ENCODE measurements at regions not wholly inside any gene's neighbourhood (a gene's known extent, or its start where the extent isn't known, plus 50 kb on each side); places are given as distances from the start of the nearest gene placed in this dataset.

- intact Hi-C loops (cut with micrococcal nuclease) = no loop called here
- Histone ChIP-seq H3K27ac (replicated peaks) (no peak overlapping the region), H3K27me3 (ENCODE audit: low read depth) (no peaks in the 10 kb centered on the region), H3K9me3 (replicated peaks) (no peaks in the 10 kb centered on the region), H3K4me1 (no peaks in the 10 kb centered on the region), H3K36me3 (no peaks in the 10 kb centered on the region), H3K4me3 (no peak overlapping the region)
- DNase-seq = no peak
- TF ChIP-seq, protein P1, sequence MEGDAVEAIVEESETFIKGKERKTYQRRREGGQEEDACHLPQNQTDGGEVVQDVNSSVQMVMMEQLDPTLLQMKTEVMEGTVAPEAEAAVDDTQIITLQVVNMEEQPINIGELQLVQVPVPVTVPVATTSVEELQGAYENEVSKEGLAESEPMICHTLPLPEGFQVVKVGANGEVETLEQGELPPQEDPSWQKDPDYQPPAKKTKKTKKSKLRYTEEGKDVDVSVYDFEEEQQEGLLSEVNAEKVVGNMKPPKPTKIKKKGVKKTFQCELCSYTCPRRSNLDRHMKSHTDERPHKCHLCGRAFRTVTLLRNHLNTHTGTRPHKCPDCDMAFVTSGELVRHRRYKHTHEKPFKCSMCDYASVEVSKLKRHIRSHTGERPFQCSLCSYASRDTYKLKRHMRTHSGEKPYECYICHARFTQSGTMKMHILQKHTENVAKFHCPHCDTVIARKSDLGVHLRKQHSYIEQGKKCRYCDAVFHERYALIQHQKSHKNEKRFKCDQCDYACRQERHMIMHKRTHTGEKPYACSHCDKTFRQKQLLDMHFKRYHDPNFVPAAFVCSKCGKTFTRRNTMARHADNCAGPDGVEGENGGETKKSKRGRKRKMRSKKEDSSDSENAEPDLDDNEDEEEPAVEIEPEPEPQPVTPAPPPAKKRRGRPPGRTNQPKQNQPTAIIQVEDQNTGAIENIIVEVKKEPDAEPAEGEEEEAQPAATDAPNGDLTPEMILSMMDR (IDR thresholded peaks at IDR 0.05; ENCODE audit: borderline replicate concordance) = no peak
Observed at GRCh38 chr10:111560027-111560426, 483.2 kb downstream of the ADRA2A start.

GRCh38 chr10:111561124-111561523, 484.3 kb downstream of the ADRA2A start:
- TF ChIP-seq, protein P1 (IDR thresholded peaks at IDR 0.05; ENCODE audit: borderline replicate concordance) = no peak
- no peaks in the 10 kb centered on the region for H3K27me3 ChIP-seq (ENCODE audit: low read depth)
- H3K4me1 ChIP-seq = no peaks in the 10 kb centered on the region
- intact Hi-C loops (cut with micrococcal nuclease) = no loop called here
- H3K9me3 ChIP-seq (replicated peaks) = no peaks in the 10 kb centered on the region
- no peak overlapping the region for H3K27ac ChIP-seq (replicated peaks)
- DNase-seq = no peak
- H3K36me3 ChIP-seq = no peaks in the 10 kb centered on the region
- H3K4me3 ChIP-seq = no peak overlapping the region

DNA sequence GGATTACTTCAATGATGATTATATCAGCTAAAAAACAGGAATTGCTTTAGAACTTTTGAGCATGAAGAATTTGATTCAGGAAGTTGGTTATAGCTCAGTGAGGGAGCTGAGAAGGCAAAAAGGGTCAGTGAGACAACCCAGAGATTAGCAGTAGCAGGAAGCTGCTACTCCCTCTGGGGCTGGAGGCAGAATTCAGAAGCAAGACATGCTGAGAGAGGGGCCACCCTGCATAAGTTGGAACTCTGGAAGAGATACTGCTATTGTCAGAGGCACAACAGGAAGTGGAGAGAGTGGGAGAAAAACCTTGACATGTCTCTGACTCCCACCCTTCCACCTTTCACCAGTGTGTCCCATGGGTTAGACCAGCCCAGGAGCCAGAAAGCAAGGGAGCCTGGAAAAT, 488.7 kb downstream of the ADRA2A start:
- Histone ChIP-seq H3K4me3 (no peak overlapping the region), H3K27ac (replicated peaks) (no peak overlapping the region), H3K9me3 (replicated peaks) (no peaks in the 10 kb centered on the region), H3K36me3 (no peaks in the 10 kb centered on the region), H3K27me3 (ENCODE audit: low read depth) (no peaks in the 10 kb centered on the region), H3K4me1 (no peaks in the 10 kb centered on the region)
- DNase-seq = no peak
- TF ChIP-seq, protein P1 (IDR thresholded peaks at IDR 0.05; ENCODE audit: borderline replicate concordance) = no peak
- intact Hi-C loops (cut with micrococcal nuclease) = no loop called here

DNA sequence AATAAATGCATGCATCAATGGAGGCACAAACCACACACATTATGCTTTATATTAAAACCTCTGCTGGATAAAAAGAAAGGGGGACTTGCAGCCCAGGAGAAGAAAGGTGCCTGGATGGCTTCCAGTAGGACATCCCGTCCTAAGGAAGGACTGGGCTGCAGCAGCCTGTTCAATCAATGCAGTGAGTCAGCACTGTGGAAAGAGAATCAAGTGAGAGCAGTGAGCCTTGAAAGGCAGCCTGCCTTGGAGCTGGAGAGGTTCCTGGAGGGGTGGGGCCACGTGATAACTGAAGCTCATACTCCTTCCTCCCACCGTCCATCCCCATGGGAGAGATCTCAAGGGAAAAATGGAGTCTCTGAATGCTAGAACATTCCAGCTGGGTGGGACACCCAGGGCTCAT, 501.2 kb downstream of the ADRA2A start:
- no peak overlapping the region for H3K27ac ChIP-seq (replicated peaks)
- DNase-seq = no peak
- TF ChIP-seq, protein P1 (IDR thresholded peaks at IDR 0.05; ENCODE audit: borderline replicate concordance) = no peak
- H3K27me3 ChIP-seq (ENCODE audit: low read depth) = peaks cover 5% of the 10 kb centered on the region
- peaks cover 9% of the 10 kb centered on the region for H3K9me3 ChIP-seq (replicated peaks)
- intact Hi-C loops (cut with micrococcal nuclease) = no loop called here
- no peak overlapping the region for H3K4me3 ChIP-seq
- no peaks in the 10 kb centered on the region for H3K4me1 ChIP-seq
- H3K36me3 ChIP-seq = no peaks in the 10 kb centered on the region

- Histone ChIP-seq H3K4me1 (no peaks in the 10 kb centered on the region), H3K36me3 (no peaks in the 10 kb centered on the region)
Observed at GRCh38 chr10:111579473-111579872, 502.6 kb downstream of the ADRA2A start.

More at GRCh38 chr10:111579473-111579872, 502.6 kb downstream of the ADRA2A start:
- Histone ChIP-seq H3K4me3 (no peak overlapping the region), H3K27ac (replicated peaks) (no peak overlapping the region), H3K27me3 (ENCODE audit: low read depth) (peaks cover 5% of the 10 kb centered on the region), H3K9me3 (replicated peaks) (no peaks in the 10 kb centered on the region)
- TF ChIP-seq, protein P1 (IDR thresholded peaks at IDR 0.05; ENCODE audit: borderline replicate concordance) = no peak
- DNase-seq = no peak
- intact Hi-C loops (cut with micrococcal nuclease) = no loop called here
